ENCODE measurements at regions not wholly inside any gene's neighbourhood (a gene's known extent, or its start where the extent isn't known, plus 50 kb on each side); places are given as distances from the start of the nearest gene placed in this dataset.

GRCh38 chr11:70926543-70927201, 325.7 kb downstream of the SHANK2 start:
- no peak overlapping the region for H3K4me3 ChIP-seq (replicated peaks in 1 of 3)
- H3K9me3 ChIP-seq: no peaks in the 10 kb centered on the region
- no peaks in the 10 kb centered on the region for H3K36me3 ChIP-seq
- TF ChIP-seq CTCF (IDR thresholded peaks at IDR 0.05): no peak
- no peak for TF ChIP-seq POLR2A (IDR thresholded peaks at IDR 0.05)
- intact Hi-C loops (cut with DNase I): no loop called here
- WGBS, 2 donors: 89 to 90% methylated on average over 14 of the region's 14 CpGs
- no peak for DNase-seq
- no peak overlapping the region for H3K27ac ChIP-seq
- no peaks in the 10 kb centered on the region for H3K4me1 ChIP-seq
- H3K27me3 ChIP-seq: no peaks in the 10 kb centered on the region

GRCh38 chr11:70928854-70929598, 323.4 kb downstream of the SHANK2 start:
- intact Hi-C loops (cut with DNase I): no loop called here
- Histone ChIP-seq H3K36me3 (no peaks in the 10 kb centered on the region), H3K27me3 (no peaks in the 10 kb centered on the region), H3K4me1 (no peaks in the 10 kb centered on the region), H3K9me3 (no peaks in the 10 kb centered on the region), H3K27ac (no peak overlapping the region), H3K4me3 (replicated peaks in 1 of 3) (no peak overlapping the region)
- TF ChIP-seq CTCF (IDR thresholded peaks at IDR 0.05) (no peak), POLR2A (IDR thresholded peaks at IDR 0.05) (no peak)
- no peak for DNase-seq
- WGBS, 2 donors: 82 to 87% methylated on average over 10 of the region's 10 CpGs

- H3K9me3 ChIP-seq: no peaks in the 10 kb centered on the region
- no peak for DNase-seq
- H3K27me3 ChIP-seq: no peaks in the 10 kb centered on the region
- WGBS, 2 donors: 87 to 98% methylated on average over 3 of the region's 3 CpGs
- no peak overlapping the region for H3K27ac ChIP-seq
- TF ChIP-seq CTCF (IDR thresholded peaks at IDR 0.05) (no peak), POLR2A (IDR thresholded peaks at IDR 0.05) (no peak)
- no peaks in the 10 kb centered on the region for H3K36me3 ChIP-seq
- intact Hi-C loops (cut with DNase I): no loop called here
- peaks cover 9 to 11% of the 10 kb centered on the region in 2 donors for H3K4me1 ChIP-seq
- no peak overlapping the region for H3K4me3 ChIP-seq (replicated peaks in 1 of 3)
These were observed 322.2 kb downstream of the SHANK2 start for GRCh38 chr11:70930215-70930614.

- H3K27ac ChIP-seq: no peak overlapping the region
- no peak overlapping the region for H3K4me3 ChIP-seq (replicated peaks in 1 of 3)
- no peak for DNase-seq
- 78 to 90% methylated on average over 12 of the region's 12 CpGs for WGBS, 2 donors
- H3K9me3 ChIP-seq: no peaks in the 10 kb centered on the region
- H3K4me1 ChIP-seq: peaks cover 21 to 24% of the 10 kb centered on the region in 2 donors
- no peaks in the 10 kb centered on the region for H3K36me3 ChIP-seq
- no peaks in the 10 kb centered on the region for H3K27me3 ChIP-seq
- intact Hi-C loops (cut with DNase I): no loop called here
- TF ChIP-seq CTCF (IDR thresholded peaks at IDR 0.05) (no peak), POLR2A (IDR thresholded peaks at IDR 0.05) (no peak)
These were observed 320.9 kb downstream of the SHANK2 start for GRCh38 chr11:70931430-70931829.

- peak overlapping the region in 2 of 3 donors; percentile 19 to 37 for H3K27ac ChIP-seq
- H3K36me3 ChIP-seq: no peaks in the 10 kb centered on the region
- intact Hi-C loops (cut with DNase I): no loop called here
- no peak overlapping the region for H3K4me3 ChIP-seq (replicated peaks in 1 of 3)
- peaks cover 21 to 24% of the 10 kb centered on the region in 2 donors for H3K4me1 ChIP-seq
- DNase-seq: peak; percentile 87 to 88
- 35 to 41% methylated on average over 10 of the region's 10 CpGs for WGBS, 2 donors
- H3K9me3 ChIP-seq: no peaks in the 10 kb centered on the region
- no peak for TF ChIP-seq POLR2A (IDR thresholded peaks at IDR 0.05)
- TF ChIP-seq CTCF (IDR thresholded peaks at IDR 0.05): no peak
- H3K27me3 ChIP-seq: no peaks in the 10 kb centered on the region
These were observed 318.3 kb downstream of the SHANK2 start for GRCh38 chr11:70933981-70934583.

All from thyroid gland (tissue), 4 donors.